B cell (primary cell): ENCODE measurements at regions not wholly inside any gene's neighbourhood (a gene's known extent, or its start where the extent isn't known, plus 50 kb on each side); places are given as distances from the start of the nearest gene placed in this dataset.

Experiments used
- ATAC-seq: fragments of 200-7000 bp; cut with Tn5 transposase; one replicate; pipeline ENCODE4 v1.10.0; 2021; ENCODE audit warnings: low read depth, mild to moderate bottlenecking, moderate number of reproducible peaks, moderate library complexity
- CTCF ChIA-PET: fragments of 350-600 bp; sonication (Branson Sonifier 250); formaldehyde crosslinking; loops from one replicate; lab custom pipeline; 2021; ENCODE audit warnings: antibody characterized with exemption, inconsistent platforms; lab: Charles Lee
- POLR2A ChIA-PET: fragments of 350-600 bp; sonication (Branson Sonifier 250); formaldehyde crosslinking; loops from one replicate; lab custom pipeline; 2021; ENCODE audit warnings: antibody characterized with exemption; lab: Charles Lee
- DNase-seq: peaks from one replicate; pipeline ENCODE4 v3.0.0; 2013
- H2AFZ ChIP-seq: 2 replicates; pipeline ENCODE4 v1.6.1; 2012; ENCODE audit warnings: mild to moderate bottlenecking, low read depth, low read length; ENCODE audit not compliant: insufficient read depth, poor library complexity, severe bottlenecking
- H3K27ac ChIP-seq, 2 donors: 1 replicate in 1 of 2; 2 replicates in 1 of 2; pipeline ENCODE4 v1.5.1; 2012 to 2013; ENCODE audit warnings: low read length in 2 of 2, mild to moderate bottlenecking in 2 of 2, moderate library complexity in 1 of 2
- H3K27me3 ChIP-seq, 4 experiments: fragments of 200-600 bp in 1 of 4; sonication (generic) in 1 of 4; replicated peaks in 1 of 4; 1 replicate in 2 of 4; 2 replicates in 2 of 4; pipeline versions ENCODE4 v1.6.1 to v1.7.0; 2013 to 2016; ENCODE audit warnings: low read length in 3 of 4, mild to moderate bottlenecking in 2 of 4, mixed read lengths in 1 of 4, moderate library complexity in 1 of 4; ENCODE audit not compliant: insufficient read depth in 4 of 4, control insufficient read depth in 3 of 4; ENCODE audit errors: control extremely low read depth in 1 of 4
- H3K36me3 ChIP-seq, 2 experiments: replicated peaks in 1 of 2; 1 replicate in 1 of 2; 2 replicates in 1 of 2; pipeline versions ENCODE4 v1.6.1 to v1.7.1; 2013; ENCODE audit warnings: low read length in 1 of 2; ENCODE audit not compliant: insufficient read depth in 2 of 2, control insufficient read depth in 1 of 2; ENCODE audit errors: control extremely low read depth in 1 of 2, extremely low read depth in 1 of 2
- H3K4me1 ChIP-seq, 2 donors: fragments of 200-600 bp in 1 of 2; sonication (generic) in 1 of 2; 1 replicate in 1 of 2; 2 replicates in 1 of 2; pipeline versions ENCODE4 v1.5.1 to v1.6.1; 2013 to 2017; ENCODE audit warnings: low read length in 2 of 2; ENCODE audit not compliant: control insufficient read depth in 2 of 2, insufficient read depth in 2 of 2
- H3K4me2 ChIP-seq: replicated peaks from 2 replicates; pipeline ENCODE3; 2012; ENCODE audit warnings: mild to moderate bottlenecking, low read depth, low read length; ENCODE audit not compliant: poor library complexity, severe bottlenecking
- H3K4me3 ChIP-seq, 5 experiments: fragments of 200-600 bp in 1 of 5; sonication (generic) in 1 of 5; 1 replicate in 3 of 5; 2 replicates in 2 of 5; pipeline versions ENCODE4 v1.5.1 to v1.7.0; 2011 to 2016; ENCODE audit warnings: low read length in 4 of 5, mild to moderate bottlenecking in 4 of 5, low read depth in 2 of 5, control low read depth in 1 of 5, moderate library complexity in 1 of 5; ENCODE audit not compliant: insufficient read depth in 1 of 5; ENCODE audit errors: control extremely low read depth in 1 of 5, extremely low read depth in 1 of 5
- H3K79me2 ChIP-seq: fragments of 200-600 bp; sonication (generic); one replicate; pipeline ENCODE4 v1.6.0; 2016; ENCODE audit warnings: low read length; ENCODE audit not compliant: control insufficient read depth, insufficient read depth
- H3K9ac ChIP-seq: fragments of 200-600 bp; sonication (generic); 2 replicates; pipeline ENCODE4 v1.6.1; 2017; ENCODE audit warnings: mild to moderate bottlenecking, low read length, moderate library complexity
- H3K9me3 ChIP-seq, 3 donors: one replicate each; pipeline versions ENCODE4 v1.6.1 to v1.7.1; 2013; ENCODE audit warnings: low read length in 2 of 3; ENCODE audit not compliant: control insufficient read depth in 2 of 3, insufficient read depth in 1 of 3; ENCODE audit errors: control extremely low read depth in 1 of 3
- H4K20me1 ChIP-seq: 2 replicates; pipeline ENCODE4 v1.6.0; 2012; ENCODE audit warnings: mild to moderate bottlenecking, low read length; ENCODE audit not compliant: insufficient read depth, control insufficient read depth, poor library complexity, severe bottlenecking
- H3K27ac Mint-ChIP-seq: one replicate; pipeline ENCODE4 v1.8.0; 2021; ENCODE audit warnings: mixed read lengths
- H3K27me3 Mint-ChIP-seq: one replicate; pipeline ENCODE4 v1.8.0; 2021; ENCODE audit warnings: mixed read lengths
- H3K4me1 Mint-ChIP-seq: one replicate; pipeline ENCODE4 v1.8.0; 2021; ENCODE audit warnings: mixed read lengths
- H3K4me3 Mint-ChIP-seq: one replicate; pipeline ENCODE4 v1.8.0; 2021; ENCODE audit warnings: mixed read lengths
- H3K9me3 Mint-ChIP-seq: one replicate; pipeline ENCODE4 v1.8.0; 2022; ENCODE audit warnings: mixed read lengths; ENCODE audit not compliant: insufficient read depth
- EZH2 ChIP-seq: IDR thresholded peaks from 2 replicates; pipeline ENCODE4 v1.6.1; 2012; ENCODE audit warnings: borderline replicate concordance, low read depth, mild to moderate bottlenecking, moderate library complexity, low read length; ENCODE audit not compliant: insufficient read depth, poor library complexity, severe bottlenecking
- WGBS: methylation state at CpG from one replicate; pipeline ENCODE4 v1.1.5; 2013; ENCODE audit warnings: missing lambda C conversion rate; ENCODE audit not compliant: insufficient coverage; 5-methylcytosine and 5-hydroxymethylcytosine counted together
- intact Hi-C: fragments of 100-400 bp; cut with micrococcal nuclease; formaldehyde crosslinking; loops from one replicate; pipeline ENCODE4 v1.10.0; 2022
- TF ChIP-seq, protein P1 (sequence below): fragments of 200-600 bp; IDR thresholded peaks from one replicate; pipeline ENCODE4 v1.8.0; 2022; ENCODE audit warnings: antibody characterized with exemption, mild to moderate bottlenecking

DNA sequence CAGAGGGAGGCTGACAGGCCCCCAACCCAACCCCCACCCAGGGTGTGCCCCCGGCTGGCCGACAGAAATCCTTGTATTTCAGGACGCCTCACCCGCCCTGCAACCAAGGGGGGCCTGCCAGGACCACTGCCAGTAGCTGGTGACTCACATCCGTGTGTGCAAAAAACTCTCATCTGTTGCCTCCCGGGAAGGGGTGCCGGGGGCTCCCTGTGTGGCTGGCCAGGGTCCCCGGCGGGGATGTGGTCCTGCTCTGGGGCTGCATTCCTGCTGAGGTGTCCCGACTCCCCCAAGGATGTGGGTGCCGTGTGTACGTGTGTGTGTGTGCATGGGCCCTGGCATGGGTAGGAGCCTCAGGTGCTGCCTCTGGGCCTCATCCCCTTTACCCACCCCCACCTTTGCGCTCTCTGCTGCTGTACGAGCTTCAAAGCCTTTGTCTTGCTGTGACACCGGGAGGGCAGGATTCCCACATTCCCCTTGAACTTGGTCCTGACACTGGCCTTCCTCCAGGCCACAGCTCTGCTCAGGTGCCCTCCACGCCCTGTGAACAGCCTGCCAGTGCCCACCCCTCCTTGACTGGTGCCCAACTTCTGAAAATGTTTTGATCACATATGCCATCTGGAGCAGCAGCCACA is 226.3 kb upstream of the HDAC4 start:
- POLR2A ChIA-PET = no interaction called here
- 95% methylated on average over 14 of the region's 16 CpGs for WGBS

More for the DNA sequence above, 226.3 kb upstream of the HDAC4 start:
- peaks cover 0 to 3% (median 0%) of the 10 kb centered on the region in 3 donors for H3K9me3 ChIP-seq
- Mint-ChIP-seq H3K4me3 (no peak overlapping the region), H3K27me3 (peaks cover 15% of the 10 kb centered on the region), H3K9me3 (no peaks in the 10 kb centered on the region), H3K27ac (no peak overlapping the region), H3K4me1 (no peaks in the 10 kb centered on the region)
- peaks cover 0 to 3% (median 0%) of the 10 kb centered on the region in 4 experiments for H3K27me3 ChIP-seq
- H3K27ac ChIP-seq = no peak overlapping the region
- H4K20me1 ChIP-seq = no peaks in the 10 kb centered on the region
- H3K4me2 ChIP-seq = no peak overlapping the region
- no peak overlapping the region for H2AFZ ChIP-seq
- H3K36me3 ChIP-seq = no peaks in the 10 kb centered on the region
- H3K9ac ChIP-seq = no peak overlapping the region
- H3K79me2 ChIP-seq = no peaks in the 10 kb centered on the region
- no peak for DNase-seq
- no peak for ATAC-seq
- no peaks in the 10 kb centered on the region for H3K4me1 ChIP-seq
- intact Hi-C loops = no loop called here
- CTCF ChIA-PET = interaction anchor here (0.7 kb wide), 1 partner anchor 113 kb away, joined by 3 read pairs; no protein-coding TSS in a partner anchor
- H3K4me3 ChIP-seq = no peak overlapping the region
- TF ChIP-seq EZH2 = no peak
- TF ChIP-seq, protein P1, sequence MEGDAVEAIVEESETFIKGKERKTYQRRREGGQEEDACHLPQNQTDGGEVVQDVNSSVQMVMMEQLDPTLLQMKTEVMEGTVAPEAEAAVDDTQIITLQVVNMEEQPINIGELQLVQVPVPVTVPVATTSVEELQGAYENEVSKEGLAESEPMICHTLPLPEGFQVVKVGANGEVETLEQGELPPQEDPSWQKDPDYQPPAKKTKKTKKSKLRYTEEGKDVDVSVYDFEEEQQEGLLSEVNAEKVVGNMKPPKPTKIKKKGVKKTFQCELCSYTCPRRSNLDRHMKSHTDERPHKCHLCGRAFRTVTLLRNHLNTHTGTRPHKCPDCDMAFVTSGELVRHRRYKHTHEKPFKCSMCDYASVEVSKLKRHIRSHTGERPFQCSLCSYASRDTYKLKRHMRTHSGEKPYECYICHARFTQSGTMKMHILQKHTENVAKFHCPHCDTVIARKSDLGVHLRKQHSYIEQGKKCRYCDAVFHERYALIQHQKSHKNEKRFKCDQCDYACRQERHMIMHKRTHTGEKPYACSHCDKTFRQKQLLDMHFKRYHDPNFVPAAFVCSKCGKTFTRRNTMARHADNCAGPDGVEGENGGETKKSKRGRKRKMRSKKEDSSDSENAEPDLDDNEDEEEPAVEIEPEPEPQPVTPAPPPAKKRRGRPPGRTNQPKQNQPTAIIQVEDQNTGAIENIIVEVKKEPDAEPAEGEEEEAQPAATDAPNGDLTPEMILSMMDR = no peak
